SKM-1 treated with dmso at 0.1 percent for 144 hours (cell line): ENCODE measurements at regions not wholly inside any gene's neighbourhood (a gene's known extent, or its start where the extent isn't known, plus 50 kb on each side); places are given as distances from the start of the nearest gene placed in this dataset.

ENCODE experiments used
- DNase-seq: peaks from one replicate; lab custom pipeline; 2025; ENCODE audit not compliant: unreplicated experiment; lab: John Stamatoyannopoulos, UW

DNA sequence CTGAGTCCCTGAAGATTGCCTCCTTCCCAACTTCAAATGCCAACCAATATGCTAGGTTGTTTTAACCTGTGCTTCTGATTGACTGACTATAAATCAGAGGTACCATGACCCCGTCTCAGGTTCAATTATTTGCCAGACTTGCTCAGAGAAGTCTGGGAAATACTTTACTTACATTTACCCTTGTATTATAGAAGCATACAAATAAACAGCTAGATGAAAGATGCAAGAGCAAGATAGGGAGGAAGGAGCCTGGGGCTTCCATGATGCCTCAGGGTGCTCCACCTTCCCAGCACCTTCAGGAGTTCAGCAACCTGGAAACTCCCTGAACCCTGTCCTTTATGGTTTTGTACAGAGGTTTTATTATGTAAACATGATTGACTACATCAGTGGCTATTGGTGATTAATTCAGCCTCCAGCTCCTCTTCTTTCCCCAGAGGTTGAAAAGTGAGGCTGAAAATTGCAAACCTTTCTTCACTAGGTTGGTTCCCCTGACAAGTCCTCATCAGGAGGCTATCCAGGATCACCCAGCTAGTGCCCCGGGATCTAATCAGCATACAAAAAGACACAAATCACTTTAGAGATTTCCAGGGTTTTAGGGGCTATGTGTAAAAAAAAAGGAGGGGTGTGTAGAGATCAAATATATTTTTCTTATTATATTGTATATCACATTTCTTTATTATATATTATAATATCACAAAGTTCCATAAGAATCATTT, 547.7 kb downstream of the EPM2A start:
- DNase-seq, result no peak

DNA sequence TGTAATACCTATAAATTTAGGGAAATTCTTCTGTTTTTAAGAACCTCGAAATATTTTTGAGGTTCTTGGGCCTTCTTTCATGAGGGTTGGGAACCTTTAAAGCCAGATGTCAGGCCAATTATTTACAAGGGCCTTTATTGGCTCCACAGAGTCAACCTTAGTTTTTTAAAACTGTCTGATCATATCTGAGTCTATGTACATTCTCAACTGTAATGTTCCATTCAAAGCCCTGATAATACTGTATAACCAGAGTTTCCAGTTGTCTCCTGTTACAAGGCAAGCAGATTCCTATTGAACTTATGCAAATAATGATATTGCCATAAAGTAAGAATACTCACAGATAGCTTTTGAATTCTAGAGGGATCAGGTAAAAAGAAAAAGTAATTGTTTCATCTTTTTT, 545.5 kb downstream of the EPM2A start:
- DNase-seq, result no peak

DNA sequence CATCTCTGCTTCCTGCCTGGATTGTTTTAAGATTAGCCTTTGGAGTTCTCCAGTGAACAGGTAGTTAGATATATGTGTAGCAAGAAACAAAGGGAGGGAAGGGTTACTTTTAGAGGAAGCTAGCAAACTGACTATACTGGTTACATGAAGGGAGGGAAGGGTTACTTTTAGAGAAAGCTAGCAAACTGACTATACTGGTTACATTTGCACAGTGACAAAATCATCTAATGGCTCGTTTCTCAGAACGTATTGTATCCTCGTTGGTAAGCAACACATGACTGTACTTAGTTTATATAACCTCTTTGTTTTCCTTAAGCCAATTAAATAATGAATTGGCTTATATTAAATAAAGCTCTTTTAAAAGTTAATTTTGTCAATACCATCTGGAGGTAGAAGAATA, 540.9 kb downstream of the EPM2A start:
- DNase-seq, result no peak

DNA sequence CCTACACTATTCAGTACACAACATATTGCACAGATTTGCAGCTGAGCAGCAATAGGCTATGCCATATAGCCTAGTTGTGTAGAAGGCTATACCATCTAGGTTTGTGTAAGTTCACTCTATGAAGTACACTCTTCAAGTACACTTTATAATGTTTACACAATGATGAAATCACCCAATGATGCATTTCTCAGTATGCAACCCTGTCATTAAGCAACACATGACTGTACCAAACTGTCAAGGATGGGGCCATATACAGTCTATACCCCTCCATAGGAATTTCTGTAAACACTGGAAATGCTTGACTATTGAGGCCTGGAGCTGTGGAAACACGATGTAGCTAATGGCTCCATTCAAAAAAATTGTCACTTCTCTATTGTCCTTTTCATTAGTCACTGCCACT, 535.4 kb downstream of the EPM2A start:
- no peak for DNase-seq

DNA sequence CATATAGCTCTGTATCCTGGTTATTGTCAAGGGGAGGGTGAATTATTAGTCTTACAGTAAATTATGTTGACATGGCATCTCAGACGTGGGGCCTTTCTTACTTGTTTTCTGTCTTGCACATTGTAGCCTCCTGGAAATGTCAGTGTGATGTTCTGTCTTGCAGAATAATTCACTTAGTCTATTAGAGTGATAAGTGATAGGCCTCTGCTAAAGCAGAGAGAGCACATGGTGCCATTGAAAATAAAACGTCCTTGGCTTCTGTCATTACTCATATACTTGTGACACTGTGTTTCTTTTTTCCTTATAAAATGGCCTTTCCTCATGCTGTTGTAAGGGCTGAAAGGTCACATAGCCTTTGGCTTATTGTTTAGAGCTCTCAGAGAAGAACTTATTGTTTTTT, 531.0 kb downstream of the EPM2A start:
- no peak for DNase-seq

DNA sequence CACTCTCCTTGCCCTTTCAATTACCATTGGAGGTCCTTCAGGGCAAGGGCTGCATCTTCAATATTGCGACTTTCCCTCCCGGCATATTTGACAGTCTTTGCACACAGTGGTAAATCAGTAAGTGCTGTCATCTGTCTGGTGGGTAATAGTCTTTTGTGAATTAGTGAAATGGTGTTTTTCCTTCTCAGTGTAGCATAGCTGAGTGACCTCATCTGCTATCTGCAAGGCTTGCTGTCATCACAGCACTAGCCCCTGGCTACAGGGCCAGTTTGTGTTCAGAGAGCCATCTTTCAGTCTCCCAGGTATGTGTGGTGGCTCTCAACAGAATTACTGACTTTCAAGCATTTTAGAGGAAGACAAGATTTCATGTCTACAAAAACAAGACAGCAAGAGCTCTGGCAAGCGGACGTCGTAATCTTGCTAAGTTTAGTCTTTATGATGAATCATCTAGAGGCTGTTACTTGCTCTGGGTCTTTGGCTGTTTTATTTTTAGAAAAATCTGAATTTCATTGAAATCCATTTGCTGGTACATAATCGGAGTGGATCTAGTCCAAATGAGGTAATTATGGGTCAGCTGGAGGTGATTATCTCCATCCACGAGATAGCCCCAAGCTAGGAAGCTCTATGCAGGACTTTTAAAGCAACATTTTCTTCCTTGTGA, 528.9 kb downstream of the EPM2A start:
- DNase-seq, result no peak

DNA sequence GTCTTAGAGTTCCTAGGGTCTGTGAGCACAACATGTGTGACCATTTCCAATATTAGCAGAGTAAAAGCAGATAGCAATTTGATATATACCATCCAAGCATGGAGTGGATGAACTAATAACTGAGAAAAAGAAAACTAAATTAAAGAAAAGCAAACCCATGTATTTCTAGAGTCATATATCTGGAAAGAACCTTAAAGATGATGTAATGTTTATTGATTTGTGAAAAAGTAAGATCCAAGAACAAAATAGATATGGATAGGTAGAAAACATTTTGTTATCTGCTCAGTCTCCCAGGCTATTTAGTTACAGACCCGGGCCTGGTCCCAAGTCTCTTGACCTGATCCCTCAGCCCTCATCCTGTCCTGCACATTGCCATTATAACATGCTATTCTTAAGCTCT, 526.8 kb downstream of the EPM2A start:
- no peak for DNase-seq

DNA sequence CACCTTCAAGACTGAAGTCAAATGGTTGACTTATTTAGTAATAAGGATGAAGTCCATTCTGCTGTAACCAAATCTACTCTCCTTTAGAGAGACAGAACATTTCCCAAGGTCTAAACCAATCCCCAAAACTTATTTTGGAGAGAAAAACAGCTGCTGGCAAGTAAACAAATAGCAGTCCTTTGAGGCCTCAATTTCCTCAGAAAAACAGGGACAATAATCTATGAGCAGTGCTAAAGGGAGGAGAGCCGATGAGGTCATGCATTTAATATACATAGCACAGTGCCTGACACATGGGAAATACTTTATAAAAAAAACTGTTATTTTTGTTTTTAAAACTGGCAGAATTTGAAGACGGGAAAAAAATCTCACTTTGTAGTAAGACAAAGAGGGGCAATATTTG, 526.0 kb downstream of the EPM2A start:
- DNase-seq, result no peak

DNA sequence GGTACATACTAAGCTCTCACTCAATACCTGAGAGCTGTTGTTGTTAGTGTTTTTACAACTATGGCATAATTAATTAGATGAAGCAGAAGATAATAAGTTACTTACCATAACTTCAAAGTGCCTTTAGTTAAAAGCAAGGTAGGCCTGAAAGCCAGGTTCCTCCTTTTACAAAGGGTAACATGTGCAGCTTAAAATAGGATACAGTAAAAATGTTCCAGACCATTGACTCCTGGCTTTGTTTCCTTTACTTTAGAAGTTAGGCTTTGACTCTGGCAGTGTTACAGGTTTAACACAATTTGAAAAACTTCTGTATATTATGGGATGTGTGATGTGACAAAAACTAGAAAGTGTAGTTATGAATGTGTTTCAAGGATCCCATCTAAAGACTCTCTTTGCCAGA, 522.5 kb downstream of the EPM2A start:
- no peak for DNase-seq

DNA sequence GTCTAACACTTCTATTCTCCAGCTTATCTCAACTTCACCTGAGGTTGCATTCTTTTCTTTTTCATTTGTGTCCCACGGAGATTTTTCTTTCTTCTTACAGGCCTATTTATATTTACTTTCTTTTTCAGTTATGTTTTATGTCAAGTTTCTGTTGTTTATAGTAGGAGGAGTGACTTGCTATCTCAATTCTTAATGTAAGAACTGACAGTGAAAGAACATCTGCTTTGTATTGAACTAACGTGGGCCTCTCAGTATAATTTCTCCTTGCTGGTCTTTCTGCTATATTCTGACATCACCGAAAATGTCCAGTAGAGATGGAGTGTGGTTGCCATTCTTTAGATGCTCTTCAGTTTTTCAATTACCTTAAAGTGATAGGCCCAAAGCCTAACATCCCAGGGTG, 521.7 kb downstream of the EPM2A start:
- no peak for DNase-seq

DNA sequence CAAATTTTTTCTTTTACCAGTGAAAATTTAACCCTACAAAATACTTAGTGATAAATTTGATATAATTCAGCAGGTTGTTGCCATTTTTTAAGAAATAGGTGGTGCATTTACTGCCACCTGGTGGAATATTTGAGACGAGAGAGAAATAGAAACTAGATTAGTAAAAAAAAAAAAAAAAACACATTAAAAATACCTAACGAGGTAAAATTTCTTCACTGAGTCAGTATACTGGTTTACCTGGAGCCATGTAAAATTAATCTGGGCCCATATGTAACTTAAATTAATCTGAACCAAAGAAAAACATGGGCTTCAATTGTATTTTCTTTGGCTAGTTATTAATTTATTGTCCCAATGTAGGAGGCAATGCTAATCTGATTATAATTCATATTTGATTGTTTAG, 520.8 kb downstream of the EPM2A start:
- DNase-seq, result no peak

DNA sequence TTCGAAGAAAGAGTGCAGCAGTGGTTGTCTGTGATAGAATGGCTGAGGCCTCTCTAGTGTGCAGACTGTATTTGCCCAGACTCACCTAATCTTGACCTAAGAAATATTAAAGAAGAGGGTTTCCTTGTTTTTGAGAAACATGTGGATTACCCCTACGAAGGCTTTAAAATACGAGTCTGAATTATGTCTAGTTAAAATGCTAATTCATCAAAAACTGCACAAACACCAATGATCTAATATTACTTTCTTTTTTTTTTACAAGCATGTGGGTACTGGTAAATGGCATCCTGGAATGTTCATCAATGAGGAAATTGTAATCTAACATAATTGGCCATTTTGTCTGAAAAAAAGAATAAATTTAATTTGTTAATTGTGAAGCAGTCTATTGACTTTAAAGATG, 510.9 kb downstream of the EPM2A start:
- no peak for DNase-seq

DNA sequence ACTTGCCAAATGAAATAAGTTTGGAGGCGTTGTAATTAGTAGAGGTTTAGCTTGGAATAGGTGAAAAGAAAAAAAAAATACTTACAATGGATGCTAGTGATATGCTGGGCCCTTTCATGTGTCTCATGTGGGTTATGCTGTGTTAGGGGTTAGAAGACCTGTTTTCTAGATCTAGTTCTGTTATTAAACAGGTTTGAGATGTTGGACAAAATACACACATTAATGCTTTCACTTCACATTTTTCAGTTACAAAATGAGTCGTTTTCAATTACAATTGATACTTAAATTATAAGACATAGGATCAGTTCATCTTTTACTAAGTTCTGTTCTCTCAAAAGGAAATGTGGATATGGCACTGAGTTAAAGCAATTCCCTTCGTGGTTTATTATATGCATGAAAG, 509.8 kb downstream of the EPM2A start:
- DNase-seq, result no peak

DNA sequence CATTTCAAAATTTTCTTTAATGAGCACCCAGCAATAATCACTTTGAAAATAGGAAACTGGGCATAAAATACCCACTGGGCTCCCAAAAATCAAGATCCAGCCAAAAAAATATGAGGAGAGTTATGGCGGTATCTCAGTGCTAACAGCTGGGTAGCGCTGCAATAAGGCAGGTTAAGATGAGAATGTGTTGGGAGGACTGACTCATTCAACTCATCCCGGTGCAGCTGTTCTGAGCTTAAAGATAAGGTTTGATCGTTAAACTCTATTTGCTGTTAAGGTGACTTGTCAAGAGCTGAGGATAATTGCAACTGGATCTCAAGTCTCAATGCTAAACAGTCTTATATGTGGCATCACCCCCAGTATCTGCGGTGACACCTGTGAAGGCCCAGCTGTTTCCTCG, 507.7 kb downstream of the EPM2A start:
- DNase-seq, result no peak

DNA sequence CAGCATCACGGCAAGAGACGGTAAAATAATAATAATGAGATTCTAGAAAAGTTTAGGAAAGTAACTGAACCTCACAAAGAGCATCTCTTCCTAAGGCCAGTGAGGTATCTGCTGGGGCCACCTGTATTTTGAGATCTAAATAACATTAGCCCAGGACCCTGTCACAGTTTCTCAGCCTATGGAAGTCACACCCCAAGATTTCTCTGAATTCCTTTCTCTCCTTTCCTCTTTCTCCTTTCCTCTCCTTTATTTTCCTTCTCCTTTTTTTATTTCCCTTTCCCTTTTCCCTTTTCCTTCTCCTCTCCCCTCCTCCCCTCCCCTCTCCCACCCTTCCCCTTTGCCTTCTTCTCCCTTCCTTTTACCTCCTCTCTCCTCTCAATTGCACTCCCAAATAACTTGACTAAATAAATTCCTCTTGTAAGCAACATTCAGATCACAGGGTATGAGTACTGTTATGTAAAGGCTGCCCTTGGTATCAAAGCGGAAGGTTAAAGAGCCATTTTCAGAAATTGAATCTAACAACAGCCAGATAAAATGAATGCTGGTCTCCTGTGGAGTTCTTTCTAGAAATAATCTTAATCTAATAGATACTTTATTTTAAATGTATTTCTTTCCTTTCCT, 506.2 kb downstream of the EPM2A start:
- no peak for DNase-seq

DNA sequence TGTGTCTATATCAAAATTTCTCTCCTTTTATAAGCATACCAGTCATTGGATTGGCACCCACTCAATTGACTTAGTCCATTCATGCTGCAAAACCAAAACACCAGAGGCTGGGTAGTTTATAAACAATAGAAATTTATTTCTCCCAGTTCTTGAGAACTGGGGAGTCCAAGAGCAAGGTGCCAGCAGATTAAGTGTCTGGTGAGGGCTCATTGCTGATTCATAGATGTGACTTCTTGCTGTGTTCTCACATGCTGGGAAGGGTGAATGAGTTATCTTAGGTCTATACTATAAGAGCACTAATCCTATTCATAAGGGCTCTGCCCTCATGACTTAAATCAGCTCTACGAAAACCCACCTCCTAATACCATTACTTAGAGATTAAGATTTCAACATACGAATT, 501.4 kb downstream of the EPM2A start:
- DNase-seq, result no peak

DNA sequence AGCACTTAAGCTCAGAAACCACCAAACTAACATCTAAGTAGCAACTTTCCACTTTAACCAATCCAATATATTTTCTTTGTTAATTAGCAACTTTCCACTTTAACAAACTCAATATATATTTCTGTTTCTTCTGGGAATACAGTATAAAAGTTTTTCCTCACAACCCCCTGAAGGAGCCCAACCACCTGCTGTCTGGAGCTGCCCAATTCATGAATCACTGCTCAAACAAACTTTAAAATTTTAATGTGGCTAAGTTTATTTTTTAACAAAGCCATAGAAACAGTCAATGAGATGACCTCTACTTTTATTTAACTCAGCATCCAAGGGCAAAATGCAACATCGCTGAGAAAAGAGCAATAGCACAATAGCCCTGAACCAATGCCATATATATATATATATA, 500.1 kb downstream of the EPM2A start:
- no peak for DNase-seq

DNA sequence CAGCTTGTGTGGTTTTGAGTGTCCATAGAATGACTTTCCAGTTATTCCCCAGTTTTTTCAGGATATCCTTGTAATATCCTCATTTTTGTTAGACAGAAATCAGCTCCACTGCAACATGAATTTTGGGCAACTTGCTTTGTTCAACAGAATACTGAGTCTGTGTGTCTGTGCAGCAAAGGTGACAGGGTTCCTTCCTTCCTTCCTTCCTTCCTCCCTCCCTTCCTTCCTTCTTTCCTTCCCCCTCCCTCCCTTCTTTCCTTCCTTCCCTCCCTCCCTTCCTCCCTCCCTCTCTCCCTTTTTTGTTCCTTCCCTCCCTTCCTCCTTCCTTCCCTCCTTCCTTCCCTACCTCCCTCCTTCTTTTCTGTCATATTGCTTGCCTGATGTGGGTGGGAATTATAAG, 496.5 kb downstream of the EPM2A start:
- DNase-seq, result no peak

DNA sequence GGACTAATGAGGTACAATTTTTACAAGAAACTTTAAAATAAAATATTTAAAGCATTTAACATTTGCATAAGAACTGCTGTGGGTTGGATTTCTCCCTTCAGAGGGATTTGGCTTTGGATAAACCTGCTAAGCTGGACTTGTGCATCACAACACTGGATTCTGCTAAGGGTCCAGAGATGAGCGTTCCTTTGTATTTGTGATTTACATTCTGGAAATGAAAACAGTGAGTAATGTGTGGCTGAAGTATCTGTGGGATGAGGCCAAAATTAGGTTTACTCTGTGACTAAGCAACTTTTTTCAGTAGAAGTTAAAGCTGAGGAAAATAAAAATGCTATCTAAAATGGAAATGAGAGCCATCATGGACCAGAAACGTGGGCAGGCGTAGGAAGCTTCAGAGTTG, 494.3 kb downstream of the EPM2A start:
- no peak for DNase-seq

DNA sequence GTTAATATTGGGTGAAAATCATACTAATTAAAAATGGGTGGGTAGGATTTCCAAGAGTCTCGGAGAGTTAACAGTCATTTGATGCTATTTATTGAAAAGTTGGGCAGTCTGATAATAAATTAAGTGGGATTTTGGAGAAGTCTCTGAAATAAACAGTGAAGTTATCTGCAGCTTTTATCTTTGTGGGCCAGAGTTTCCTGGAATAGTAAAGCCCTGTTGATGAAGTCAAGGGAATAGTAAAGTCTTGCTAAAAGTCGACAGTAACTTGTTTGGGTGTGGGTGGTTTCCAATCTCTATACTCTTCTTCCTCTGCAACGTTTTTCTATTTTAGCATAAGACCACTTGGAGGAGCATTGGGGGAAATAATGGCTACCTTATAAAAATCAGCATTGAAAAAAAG, 493.6 kb downstream of the EPM2A start:
- DNase-seq, result no peak

DNA sequence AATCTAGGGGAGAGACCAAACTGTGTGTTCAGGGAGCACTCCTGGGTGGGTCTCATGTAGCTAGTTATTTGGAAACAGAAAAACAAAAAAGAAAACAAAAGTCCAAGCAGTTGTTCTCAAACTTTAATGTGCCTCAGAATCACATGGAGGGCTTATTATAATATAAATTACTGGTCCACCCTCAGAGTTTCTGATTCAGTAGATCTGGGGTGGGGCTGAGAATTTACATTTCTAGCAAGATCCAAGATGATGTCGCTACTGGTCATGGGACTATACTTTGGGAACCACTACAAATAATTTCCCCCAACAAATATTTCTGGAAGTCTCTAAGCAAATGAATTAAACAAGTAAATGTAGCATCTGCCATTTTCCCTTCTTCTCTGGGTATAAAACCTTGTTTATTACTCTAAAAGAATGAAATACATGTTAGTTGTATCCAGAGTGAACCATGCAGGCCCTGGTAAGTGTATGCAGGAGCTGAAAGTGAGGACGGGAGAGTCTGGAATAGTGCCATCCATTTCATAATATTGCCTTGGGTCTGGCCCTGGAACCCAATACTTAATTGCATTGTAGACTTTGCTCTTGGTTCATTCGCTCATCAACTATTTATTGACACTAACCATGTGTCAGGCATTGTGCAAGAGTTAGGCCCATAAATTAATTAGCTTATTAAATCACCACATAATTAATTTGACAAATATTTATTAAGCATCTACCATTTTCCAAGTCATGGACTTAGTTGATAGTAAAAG, 490.8 kb downstream of the EPM2A start:
- no peak for DNase-seq

DNA sequence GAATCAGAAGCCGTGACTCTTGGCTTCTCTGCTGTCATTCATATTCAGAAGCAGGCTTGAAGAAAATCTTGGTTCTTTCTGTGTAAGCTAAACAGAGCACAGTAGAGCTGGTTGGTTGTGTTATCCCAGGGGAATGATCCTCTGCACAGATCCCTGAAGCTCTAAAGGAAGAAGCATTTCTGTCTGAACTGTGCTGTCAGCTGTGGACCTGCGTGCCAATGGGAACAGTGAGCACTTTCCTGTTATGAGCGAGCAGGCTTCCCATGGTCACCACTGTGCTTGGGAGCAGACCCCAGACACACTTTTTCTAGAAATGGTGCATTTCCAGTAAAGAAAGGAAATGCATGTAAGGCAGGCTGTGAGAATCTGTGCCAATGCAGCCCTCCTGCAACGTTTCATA, 490.2 kb downstream of the EPM2A start:
- DNase-seq, result no peak
